HL-60 (cell line): ENCODE measurements at regions not wholly inside any gene's neighbourhood (a gene's known extent, or its start where the extent isn't known, plus 50 kb on each side); places are given as distances from the start of the nearest gene placed in this dataset.

Experiments used
- DNase-seq, 2 experiments: peaks; one replicate each; pipeline ENCODE4 v3.0.0-alpha.2; 2010 to 2020; ENCODE audit warnings: low read depth in 1 of 2, low spot score in 1 of 2
- H3K27ac ChIP-seq: fragments of 250-450 bp; sonication (Bioruptor Pico); replicated peaks from 2 replicates; pipeline ENCODE4 v1.5.1; 2020; ENCODE audit warnings: mild to moderate bottlenecking, moderate library complexity
- H3K27me3 ChIP-seq: fragments of 250-450 bp; sonication (Bioruptor Pico); 2 replicates; pipeline ENCODE4 v1.5.1; 2021; ENCODE audit warnings: mild to moderate bottlenecking, moderate library complexity; ENCODE audit not compliant: insufficient read depth, poor library complexity, severe bottlenecking
- H3K4me3 ChIP-seq: replicated peaks from 2 replicates; pipeline ENCODE4 v1.5.1; 2011; ENCODE audit warnings: mild to moderate bottlenecking, control low read depth, low read length; ENCODE audit not compliant: insufficient read depth
- CTCF ChIP-seq: IDR thresholded peaks from one replicate; pipeline ENCODE4 v1.5.1; 2011; ENCODE audit warnings: low read length, control low read depth, inconsistent platforms; ENCODE audit not compliant: insufficient read depth
- GABPA ChIP-seq: IDR thresholded peaks from 2 replicates; pipeline ENCODE4 v1.6.1; 2012; ENCODE audit warnings: low read depth
- POLR2AphosphoS5 ChIP-seq: IDR thresholded peaks from 2 replicates; pipeline ENCODE4 v1.6.1; 2012; ENCODE audit warnings: low read depth
- REST ChIP-seq: IDR thresholded peaks from 2 replicates; pipeline ENCODE4 v1.6.1; 2012; ENCODE audit warnings: low read depth; ENCODE audit not compliant: insufficient replicate concordance
- SPI1 ChIP-seq: IDR thresholded peaks from 2 replicates; pipeline ENCODE4 v1.6.1; 2012; ENCODE audit warnings: low read depth, mild to moderate bottlenecking, borderline replicate concordance

- H3K4me3 ChIP-seq, result no peak overlapping the region
- TF ChIP-seq POLR2AphosphoS5 (no peak), GABPA (no peak), SPI1 (no peak), REST (no peak), CTCF (no peak)
- no peaks in the 10 kb centered on the region for H3K27me3 ChIP-seq
- no peak overlapping the region for H3K27ac ChIP-seq
- no peak for DNase-seq
These were observed 75.9 kb downstream of the IRX2 start for GRCh38 chr5:2675548-2675947.

GRCh38 chr5:2674456-2674855, 77.0 kb downstream of the IRX2 start:
- Histone ChIP-seq H3K27me3 (no peaks in the 10 kb centered on the region), H3K4me3 (no peak overlapping the region), H3K27ac (no peak overlapping the region)
- TF ChIP-seq REST (no peak), CTCF (no peak), POLR2AphosphoS5 (no peak), SPI1 (no peak), GABPA (no peak)
- no peak for DNase-seq

GRCh38 chr5:2670940-2671339, 80.5 kb downstream of the IRX2 start:
- Histone ChIP-seq H3K27ac (no peak overlapping the region), H3K4me3 (no peak overlapping the region), H3K27me3 (no peaks in the 10 kb centered on the region)
- TF ChIP-seq POLR2AphosphoS5 (no peak), REST (no peak), CTCF (no peak), GABPA (no peak), SPI1 (no peak)
- DNase-seq, result no peak
